Stomach (tissue), 8 donors: ENCODE measurements at regions not wholly inside any gene's neighbourhood (a gene's known extent, or its start where the extent isn't known, plus 50 kb on each side); places are given as distances from the start of the nearest gene placed in this dataset.

Experiments used
- DNase-seq, 2 donors: peaks; one replicate each; pipeline versions ENCODE4 v3.0.0 to v3.0.0-alpha.2; 2013 to 2019
- H3K27ac ChIP-seq, 5 donors: fragments of 200-600 bp in 4 of 5; sonication (generic) in 4 of 5; one replicate each; pipeline ENCODE4 v1.5.1; 2013 to 2019; ENCODE audit warnings: mild to moderate bottlenecking in 1 of 5, moderate library complexity in 1 of 5
- H3K27me3 ChIP-seq, 3 donors: fragments of 200-600 bp; sonication (generic); one replicate each; pipeline ENCODE4 v1.5.1; 2017 to 2019; ENCODE audit warnings: mixed run types in 1 of 3
- H3K36me3 ChIP-seq, 4 donors: fragments of 200-600 bp; sonication (generic); 1 replicate in 3 of 4; 2 replicates in 1 of 4; pipeline ENCODE4 v1.5.1; 2016 to 2019
- H3K4me1 ChIP-seq, 4 donors: fragments of 200-600 bp; sonication (generic); one replicate each; pipeline ENCODE4 v1.5.1; 2016 to 2019
- H3K4me3 ChIP-seq, 4 donors: fragments of 200-600 bp; sonication (generic) in 3 of 4; one replicate each; pipeline ENCODE4 v1.5.1; 2016 to 2019; ENCODE audit warnings: mild to moderate bottlenecking in 1 of 4
- H3K9me3 ChIP-seq, 4 donors: fragments of 200-600 bp; sonication (generic); one replicate each; pipeline ENCODE4 v1.5.1; 2016 to 2019
- CTCF ChIP-seq, 7 experiments: fragments of 450-650 bp in 4 of 7; fragments of 200-600 bp in 3 of 7; sonication (generic) in 3 of 7; IDR thresholded peaks; one replicate each; pipeline ENCODE4 v1.5.1; 2016 to 2019; ENCODE audit warnings: antibody characterized with exemption in 7 of 7, control low read depth in 2 of 7, mild to moderate bottlenecking in 1 of 7
- EP300 ChIP-seq: sonication (generic); formaldehyde crosslinking; IDR thresholded peaks from one replicate; pipeline ENCODE4 v1.6.1; 2017; ENCODE audit warnings: antibody characterized with exemption
- POLR2A ChIP-seq, 4 donors: fragments of 450-650 bp; IDR thresholded peaks; one replicate each; pipeline ENCODE4 v1.6.1; 2016; ENCODE audit warnings: antibody characterized with exemption in 4 of 4, control low read depth in 2 of 4, mild to moderate bottlenecking in 1 of 4, moderate library complexity in 1 of 4
- POLR2AphosphoS5 ChIP-seq, 3 donors: sonication (generic); formaldehyde crosslinking; IDR thresholded peaks; one replicate each; pipeline ENCODE4 v1.6.1; 2016; ENCODE audit warnings: antibody characterized with exemption in 3 of 3
- WGBS, 5 donors: extraction: QIAGEN DNeasy Blood & Tissue Kit in 3 of 5; methylation state at CpG; one replicate each; pipeline versions ENCODE4 v1.1.5 to v1.1.7; 2013 to 2018; 5-methylcytosine and 5-hydroxymethylcytosine counted together
- intact Hi-C: fragments of 100-400 bp; cut with DNase I; formaldehyde crosslinking; loops from one replicate; pipeline ENCODE4 v1.15.1; 2023; ENCODE audit warnings: low total_unique reads
- donor health status: healthy with polysubstance abuse.
- donor health status: Bipolar disorder and iron deficiency.
- donor health status: healthy.

- peaks cover 12 to 42% (median 19%) of the 10 kb centered on the region in 4 donors for H3K9me3 ChIP-seq
- no peaks in the 10 kb centered on the region for H3K27me3 ChIP-seq
- no peaks in the 10 kb centered on the region for H3K36me3 ChIP-seq
- no peak for TF ChIP-seq POLR2AphosphoS5 (IDR thresholded peaks at IDR 0.05)
- no peak for TF ChIP-seq EP300
- no peak for TF ChIP-seq CTCF (IDR thresholded peaks at IDR 0.05)
- no peak for TF ChIP-seq POLR2A (IDR thresholded peaks at IDR 0.05)
- no peaks in the 10 kb centered on the region for H3K4me1 ChIP-seq
- peak in 1 of 2 donors; percentile 27 for DNase-seq
- intact Hi-C loops: no loop called here
- WGBS, 5 donors: 59 to 66% (median 60%) methylated on average over 7 of the region's 7 CpGs
- H3K27ac ChIP-seq: no peak overlapping the region
- no peak overlapping the region for H3K4me3 ChIP-seq
These were observed 58.8 kb upstream of the MOCS1 start for GRCh38 chr6:39992861-39993622.
